Tibial nerve (tissue), 3 donors: ENCODE measurements at regions not wholly inside any gene's neighbourhood (a gene's known extent, or its start where the extent isn't known, plus 50 kb on each side); places are given as distances from the start of the nearest gene placed in this dataset.

Experiments
- POLR2A ChIP-seq, 2 donors: fragments of 450-650 bp; IDR thresholded peaks; one replicate each; pipeline ENCODE4 v1.6.1; 2017; ENCODE audit warnings: antibody characterized with exemption in 2 of 2, mild to moderate bottlenecking in 2 of 2, moderate library complexity in 2 of 2
- TF ChIP-seq, protein P1 (sequence below), 5 experiments: fragments of 200-600 bp in 3 of 5; fragments of 450-650 bp in 2 of 5; sonication (generic) in 3 of 5; IDR thresholded peaks; one replicate each; pipeline ENCODE4 v1.5.1; 2016 to 2019; ENCODE audit warnings: antibody characterized with exemption in 5 of 5, mild to moderate bottlenecking in 3 of 5, moderate library complexity in 2 of 5

DNA sequence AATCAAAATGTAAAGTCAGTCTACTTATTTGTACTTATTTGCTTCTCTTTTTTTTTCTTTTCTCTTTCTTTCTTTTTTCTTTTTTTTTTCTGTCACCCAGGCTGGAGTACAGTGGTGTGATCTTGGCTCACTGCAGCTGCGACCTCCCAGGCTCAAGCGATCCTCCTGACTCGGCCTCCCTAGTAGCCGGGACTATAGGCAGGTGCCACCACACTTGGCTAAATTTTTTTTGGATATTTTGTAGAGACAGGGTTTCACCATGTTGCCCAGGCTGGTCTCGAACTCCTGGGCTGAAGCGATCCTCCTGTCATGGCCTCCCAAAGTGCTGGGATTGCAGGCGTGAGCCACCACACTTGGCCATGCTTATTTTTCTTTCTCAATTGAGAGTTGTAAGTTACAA, 98.8 kb upstream of the ZBTB40 start:
- TF ChIP-seq, protein P1, sequence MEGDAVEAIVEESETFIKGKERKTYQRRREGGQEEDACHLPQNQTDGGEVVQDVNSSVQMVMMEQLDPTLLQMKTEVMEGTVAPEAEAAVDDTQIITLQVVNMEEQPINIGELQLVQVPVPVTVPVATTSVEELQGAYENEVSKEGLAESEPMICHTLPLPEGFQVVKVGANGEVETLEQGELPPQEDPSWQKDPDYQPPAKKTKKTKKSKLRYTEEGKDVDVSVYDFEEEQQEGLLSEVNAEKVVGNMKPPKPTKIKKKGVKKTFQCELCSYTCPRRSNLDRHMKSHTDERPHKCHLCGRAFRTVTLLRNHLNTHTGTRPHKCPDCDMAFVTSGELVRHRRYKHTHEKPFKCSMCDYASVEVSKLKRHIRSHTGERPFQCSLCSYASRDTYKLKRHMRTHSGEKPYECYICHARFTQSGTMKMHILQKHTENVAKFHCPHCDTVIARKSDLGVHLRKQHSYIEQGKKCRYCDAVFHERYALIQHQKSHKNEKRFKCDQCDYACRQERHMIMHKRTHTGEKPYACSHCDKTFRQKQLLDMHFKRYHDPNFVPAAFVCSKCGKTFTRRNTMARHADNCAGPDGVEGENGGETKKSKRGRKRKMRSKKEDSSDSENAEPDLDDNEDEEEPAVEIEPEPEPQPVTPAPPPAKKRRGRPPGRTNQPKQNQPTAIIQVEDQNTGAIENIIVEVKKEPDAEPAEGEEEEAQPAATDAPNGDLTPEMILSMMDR (IDR thresholded peaks at IDR 0.05) = no peak
- TF ChIP-seq POLR2A (IDR thresholded peaks at IDR 0.05) = no peak
